PFSK-1 (cell line): ENCODE measurements at regions not wholly inside any gene's neighbourhood (a gene's known extent, or its start where the extent isn't known, plus 50 kb on each side); places are given as distances from the start of the nearest gene placed in this dataset.

Experiments used
- POLR2AphosphoS5 ChIP-seq: IDR thresholded peaks from 2 replicates; pipeline ENCODE4 v1.6.1; 2012; ENCODE audit warnings: low read depth, mild to moderate bottlenecking, control low read depth, low read length, moderate library complexity
- TAF1 ChIP-seq: IDR thresholded peaks from 2 replicates; pipeline ENCODE4 v1.6.1; 2012; ENCODE audit warnings: low read length, control low read depth, borderline replicate concordance; ENCODE audit not compliant: insufficient read depth

GRCh38 chr1:56257726-56258125, 321.6 kb downstream of the PLPP3 start:
- TF ChIP-seq TAF1 = no peak
- TF ChIP-seq POLR2AphosphoS5 = no peak
